ACC112 (cell line): ENCODE measurements at regions not wholly inside any gene's neighbourhood (a gene's known extent, or its start where the extent isn't known, plus 50 kb on each side); places are given as distances from the start of the nearest gene placed in this dataset.

Source experiments
- H2AFZ ChIP-seq: fragments of 200-600 bp; sonication (generic); one replicate; pipeline ENCODE4 v1.6.0; 2017; ENCODE audit warnings: antibody characterized with exemption, low read length; ENCODE audit not compliant: unreplicated experiment
- H3K27ac ChIP-seq: fragments of 200-600 bp; sonication (generic); 2 replicates; pipeline ENCODE4 v1.5.1; 2014; ENCODE audit warnings: low read depth, mild to moderate bottlenecking, antibody characterized with exemption, low read length, moderate library complexity
- H3K27me3 ChIP-seq: fragments of 200-600 bp; sonication (generic); 2 replicates; pipeline ENCODE4 v1.6.1; 2014; ENCODE audit warnings: mild to moderate bottlenecking, antibody characterized with exemption, low read length, moderate library complexity, mixed read lengths; ENCODE audit not compliant: insufficient read depth
- H3K36me3 ChIP-seq: fragments of 200-600 bp; sonication (generic); 2 replicates; pipeline ENCODE4 v1.6.1; 2016; ENCODE audit warnings: mild to moderate bottlenecking, antibody characterized with exemption, low read length, moderate library complexity, mixed read lengths; ENCODE audit not compliant: insufficient read depth
- H3K4me1 ChIP-seq: fragments of 200-600 bp; sonication (generic); one replicate; pipeline ENCODE4 v1.6.1; 2016; ENCODE audit warnings: low read length, mixed read lengths; ENCODE audit not compliant: insufficient read depth, unreplicated experiment, control insufficient read depth
- H3K4me3 ChIP-seq: fragments of 200-600 bp; sonication (generic); 2 replicates; pipeline ENCODE4 v1.5.1; 2014; ENCODE audit warnings: mild to moderate bottlenecking, low read depth, low read length
- H3K79me2 ChIP-seq: fragments of 200-600 bp; sonication (generic); one replicate; pipeline ENCODE4 v1.6.0; 2016; ENCODE audit warnings: low read length; ENCODE audit not compliant: control insufficient read depth, unreplicated experiment, insufficient read depth

DNA sequence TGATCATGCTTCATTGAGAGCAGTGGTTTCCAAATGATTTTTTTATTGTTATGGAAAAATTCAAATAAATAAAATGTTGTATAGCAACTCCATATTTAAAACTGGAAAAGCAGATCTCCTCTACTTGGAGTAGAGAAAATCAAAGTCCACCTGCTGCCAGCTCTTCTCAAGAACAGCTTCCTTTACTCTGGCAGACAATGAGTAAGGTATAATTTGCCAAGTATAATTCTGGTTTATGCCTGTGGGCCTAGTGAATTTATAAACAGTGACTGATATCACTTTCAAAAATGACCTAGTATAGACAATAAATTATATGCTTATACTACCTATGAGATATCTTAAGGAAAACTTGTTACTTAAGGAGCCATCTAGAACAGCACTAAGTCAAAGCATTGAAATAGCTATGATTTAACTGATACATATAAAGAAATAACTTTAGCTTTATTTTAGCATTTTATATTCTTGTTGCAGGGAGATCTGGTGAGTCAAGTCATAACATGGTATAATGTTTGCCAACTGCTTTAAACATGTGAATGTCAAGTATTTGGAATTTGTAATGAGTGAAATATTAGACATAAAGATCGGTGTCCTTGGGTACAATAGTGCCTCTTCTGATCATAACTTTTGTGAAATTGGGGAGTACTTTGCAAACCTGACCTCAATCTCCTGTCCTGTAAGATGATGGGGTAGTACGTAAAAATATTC, 1389.1 kb upstream of the PIK3C3 start:
- Histone ChIP-seq H3K27ac (no peak overlapping the region), H3K27me3 (peaks cover 15% of the 10 kb centered on the region), H3K4me3 (no peak overlapping the region), H3K4me1 (no peaks in the 10 kb centered on the region), H2AFZ (no peak overlapping the region), H3K79me2 (no peaks in the 10 kb centered on the region), H3K36me3 (no peaks in the 10 kb centered on the region)

DNA sequence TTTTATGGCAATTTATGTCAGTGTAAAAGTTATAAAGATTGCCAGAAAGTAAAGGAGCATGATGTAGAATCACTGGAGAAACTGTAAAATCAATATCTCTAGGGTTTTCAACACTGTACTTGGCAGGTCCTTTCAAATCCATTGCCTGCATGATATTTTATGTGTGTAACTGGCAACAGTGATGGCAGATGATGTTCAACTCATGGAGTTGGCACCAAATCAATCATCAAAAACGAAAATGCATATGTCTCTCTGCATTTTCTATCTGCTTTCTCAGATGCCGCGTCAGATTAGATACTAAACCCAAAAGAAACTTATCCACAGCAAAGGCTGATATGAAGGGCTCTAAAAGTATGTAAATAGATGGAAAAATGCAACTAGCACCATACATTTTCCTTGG, 1395.5 kb upstream of the PIK3C3 start:
- H3K4me3 ChIP-seq, result no peak overlapping the region
- no peaks in the 10 kb centered on the region for H3K79me2 ChIP-seq
- no peak overlapping the region for H3K27ac ChIP-seq
- no peak overlapping the region for H2AFZ ChIP-seq
- H3K27me3 ChIP-seq, result peaks cover 3% of the 10 kb centered on the region
- no peaks in the 10 kb centered on the region for H3K36me3 ChIP-seq
- H3K4me1 ChIP-seq, result peaks cover 12% of the 10 kb centered on the region

DNA sequence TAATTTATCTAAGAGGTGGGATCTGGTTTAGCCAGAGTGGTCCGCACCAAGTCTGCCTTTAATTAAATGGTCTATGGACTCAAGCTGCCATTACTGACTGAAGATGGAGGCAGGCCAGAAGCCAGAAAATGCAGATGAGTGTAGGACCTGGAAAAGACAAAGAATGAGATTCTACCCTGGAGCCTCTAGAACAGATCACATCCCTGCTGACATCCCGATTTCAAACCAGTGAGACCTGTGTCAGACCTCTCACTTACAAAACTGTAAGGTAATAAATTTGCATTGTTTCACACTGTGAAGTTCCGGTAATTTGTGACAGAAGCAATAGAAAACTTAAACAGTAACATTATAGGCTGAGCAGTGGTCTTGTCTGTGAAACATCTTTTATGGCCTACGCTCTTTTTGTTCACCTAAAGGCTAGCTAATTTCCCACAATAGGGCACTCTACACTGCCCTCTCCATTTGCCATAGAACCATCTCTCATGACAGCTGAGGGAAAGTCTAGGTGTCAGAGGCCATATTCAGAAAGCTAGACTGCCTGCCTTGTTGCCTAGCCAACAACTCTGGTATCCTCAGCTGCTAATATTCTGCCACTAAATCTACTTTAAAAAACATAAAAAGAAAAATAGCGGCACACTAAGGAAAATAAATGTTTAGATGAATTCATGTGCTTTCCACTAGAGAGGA, 1396.2 kb upstream of the PIK3C3 start:
- no peak overlapping the region for H3K27ac ChIP-seq
- no peak overlapping the region for H2AFZ ChIP-seq
- H3K4me1 ChIP-seq, result peaks cover 12% of the 10 kb centered on the region
- H3K79me2 ChIP-seq, result no peaks in the 10 kb centered on the region
- H3K27me3 ChIP-seq, result no peaks in the 10 kb centered on the region
- H3K4me3 ChIP-seq, result no peak overlapping the region
- H3K36me3 ChIP-seq, result no peaks in the 10 kb centered on the region

DNA sequence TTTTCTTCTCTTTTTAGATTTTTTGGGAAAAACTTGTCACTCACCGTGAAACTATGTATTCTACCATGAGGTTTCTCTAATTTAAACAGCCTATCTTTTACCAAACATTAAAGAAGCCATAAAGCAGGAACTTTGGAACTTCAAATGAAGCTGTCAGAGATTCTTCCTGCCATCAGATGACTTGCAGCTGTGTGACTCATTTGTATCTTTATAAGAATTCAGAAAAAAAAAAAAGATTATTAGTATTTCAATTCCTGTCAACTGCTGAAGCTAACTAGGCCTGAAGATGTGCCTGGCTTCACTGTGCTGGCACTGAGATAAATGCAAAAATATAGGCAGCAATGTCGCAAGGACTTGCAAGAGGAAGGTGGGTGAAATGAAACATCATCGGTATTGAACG, 1399.1 kb upstream of the PIK3C3 start:
- Histone ChIP-seq H3K27me3 (no peaks in the 10 kb centered on the region), H3K27ac (no peak overlapping the region), H3K4me3 (no peak overlapping the region), H3K36me3 (no peaks in the 10 kb centered on the region), H2AFZ (peak overlapping the region; percentile 60), H3K79me2 (no peaks in the 10 kb centered on the region), H3K4me1 (peaks cover 18% of the 10 kb centered on the region)

DNA sequence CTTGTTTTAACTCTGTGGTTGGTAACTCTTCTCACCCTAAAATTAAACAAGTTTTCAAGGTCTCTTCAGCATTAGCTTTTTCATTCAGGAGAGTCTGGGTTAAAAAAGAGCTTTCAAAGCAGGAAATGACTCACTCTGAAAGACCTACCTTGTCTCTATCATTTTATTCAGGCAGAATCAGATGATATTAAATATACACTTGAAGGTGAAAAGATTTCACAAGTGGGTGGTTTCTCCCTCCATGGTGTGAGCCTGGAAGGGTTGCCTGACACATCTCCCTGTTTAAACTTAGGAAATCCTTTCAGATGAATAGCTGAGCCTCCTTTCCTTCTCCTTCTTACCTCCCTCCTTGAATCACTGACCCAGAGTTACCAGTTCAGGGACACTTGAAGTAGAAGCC, 1402.0 kb upstream of the PIK3C3 start:
- H3K79me2 ChIP-seq, result no peaks in the 10 kb centered on the region
- H2AFZ ChIP-seq, result no peak overlapping the region
- no peak overlapping the region for H3K27ac ChIP-seq
- no peaks in the 10 kb centered on the region for H3K27me3 ChIP-seq
- H3K4me1 ChIP-seq, result peaks cover 18% of the 10 kb centered on the region
- H3K36me3 ChIP-seq, result no peaks in the 10 kb centered on the region
- H3K4me3 ChIP-seq, result no peak overlapping the region

DNA sequence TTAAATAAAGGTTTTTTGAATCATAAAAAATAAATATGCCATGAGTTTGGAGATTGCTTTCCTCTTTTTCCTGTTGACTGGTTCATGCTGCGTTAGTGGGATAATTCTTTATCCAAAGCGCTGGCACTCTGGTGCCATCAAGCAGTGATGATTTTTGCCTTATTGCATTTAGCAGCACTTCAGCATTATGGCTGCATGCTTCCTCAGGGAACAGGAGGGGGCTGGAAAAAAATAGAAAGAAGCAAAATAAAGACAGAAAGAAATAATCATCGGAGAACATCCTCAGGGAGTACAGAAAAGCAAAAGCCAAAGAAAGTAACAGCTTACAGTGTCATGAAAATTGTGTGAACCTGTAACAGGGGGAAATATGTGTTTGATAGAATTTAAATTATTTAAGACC, 1408.2 kb upstream of the PIK3C3 start:
- Histone ChIP-seq H3K4me1 (no peaks in the 10 kb centered on the region), H3K27ac (no peak overlapping the region), H2AFZ (no peak overlapping the region), H3K4me3 (no peak overlapping the region), H3K27me3 (no peaks in the 10 kb centered on the region), H3K79me2 (no peaks in the 10 kb centered on the region), H3K36me3 (no peaks in the 10 kb centered on the region)

DNA sequence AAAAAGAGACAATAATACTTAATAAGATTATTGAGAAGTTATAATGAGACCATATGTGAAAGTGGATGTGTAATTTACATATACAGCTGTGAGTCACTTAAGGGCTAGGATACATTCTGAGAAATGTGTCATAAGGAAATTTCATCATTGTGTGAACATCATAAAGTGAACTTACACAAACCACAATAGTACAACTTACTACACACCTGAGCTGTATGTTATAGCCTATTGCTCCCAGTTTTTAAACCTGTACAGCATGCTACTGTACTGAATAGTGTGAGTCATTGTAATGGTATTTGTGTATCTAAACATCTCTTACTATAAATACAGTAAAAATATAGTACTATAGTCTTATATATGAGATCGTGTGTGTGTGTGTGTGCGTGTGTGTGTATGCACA, 1420.3 kb upstream of the PIK3C3 start:
- Histone ChIP-seq H2AFZ (no peak overlapping the region), H3K4me1 (peaks cover 13% of the 10 kb centered on the region), H3K36me3 (no peaks in the 10 kb centered on the region), H3K27me3 (no peaks in the 10 kb centered on the region), H3K27ac (no peak overlapping the region), H3K4me3 (no peak overlapping the region), H3K79me2 (no peaks in the 10 kb centered on the region)

DNA sequence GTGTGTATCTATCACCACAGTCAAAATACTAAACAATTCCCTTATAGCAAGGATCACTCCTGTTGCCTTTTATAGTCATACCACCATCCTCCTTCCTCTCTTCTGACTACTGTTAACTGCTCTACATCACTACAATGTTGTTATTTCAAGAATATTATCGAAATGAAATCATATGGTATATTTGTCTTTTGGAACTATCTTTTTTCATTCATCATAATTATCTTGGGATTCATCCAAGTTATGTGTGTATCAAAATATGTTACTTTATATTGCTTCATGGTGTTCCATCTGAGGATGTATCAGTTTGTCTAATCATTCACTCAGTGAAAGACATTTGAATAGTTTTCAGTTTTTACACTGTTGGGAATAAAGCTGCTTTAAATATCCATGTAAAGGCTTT, 1423.0 kb upstream of the PIK3C3 start:
- Histone ChIP-seq H3K27me3 (no peaks in the 10 kb centered on the region), H3K4me3 (no peak overlapping the region), H3K4me1 (peaks cover 13% of the 10 kb centered on the region), H2AFZ (no peak overlapping the region), H3K27ac (0 out of 2 replicates have a peak overlapping the region, but pooled peaks have one; percentile 18), H3K79me2 (no peaks in the 10 kb centered on the region), H3K36me3 (no peaks in the 10 kb centered on the region)

DNA sequence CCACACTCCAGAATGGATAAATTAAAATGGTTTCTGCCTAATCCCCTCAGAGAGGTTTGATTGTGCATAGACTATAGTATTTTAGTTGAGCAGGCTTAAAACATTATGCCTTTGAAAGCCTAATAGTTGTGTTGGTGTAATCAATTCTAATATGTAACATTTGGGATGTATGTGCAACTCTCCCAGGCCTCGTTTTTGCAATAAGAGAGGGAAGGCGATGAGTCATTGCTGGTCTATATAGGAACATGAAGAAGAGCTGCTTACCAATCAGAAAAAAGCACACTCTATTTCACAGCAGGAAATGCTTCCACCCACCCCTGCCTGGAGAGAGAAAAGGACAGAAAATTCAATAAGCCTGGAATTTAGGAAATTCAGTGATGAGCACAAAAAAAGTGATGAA, 1424.0 kb upstream of the PIK3C3 start:
- H3K27ac ChIP-seq, result no peak overlapping the region
- H3K79me2 ChIP-seq, result no peaks in the 10 kb centered on the region

DNA sequence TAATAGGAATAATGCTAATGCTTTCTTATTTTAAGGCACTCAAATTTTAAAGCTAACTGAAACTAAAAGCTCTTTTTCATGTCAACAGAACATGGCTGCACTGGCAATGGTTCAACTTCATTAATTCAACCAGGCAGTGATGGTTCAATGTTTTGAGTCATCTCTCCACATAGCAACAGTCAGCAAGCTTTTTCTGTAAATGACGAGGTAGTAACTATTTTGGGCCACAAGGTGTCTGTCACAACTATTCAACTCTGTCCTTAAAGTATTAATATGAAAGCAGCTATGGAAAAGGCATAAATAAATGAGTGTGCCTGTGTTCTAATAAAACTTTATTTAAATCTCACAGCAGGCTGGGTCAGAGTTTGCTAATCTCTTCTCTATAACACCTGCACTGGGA, 1425.6 kb upstream of the PIK3C3 start:
- no peaks in the 10 kb centered on the region for H3K27me3 ChIP-seq
- H3K36me3 ChIP-seq, result no peaks in the 10 kb centered on the region
- H3K27ac ChIP-seq, result no peak overlapping the region
- no peaks in the 10 kb centered on the region for H3K79me2 ChIP-seq
- H3K4me3 ChIP-seq, result no peak overlapping the region
- no peak overlapping the region for H2AFZ ChIP-seq
- peaks cover 16% of the 10 kb centered on the region for H3K4me1 ChIP-seq

More for the DNA sequence above, 1424.0 kb upstream of the PIK3C3 start:
- no peak overlapping the region for H2AFZ ChIP-seq
- H3K4me1 ChIP-seq, result peaks cover 13% of the 10 kb centered on the region
- H3K27me3 ChIP-seq, result no peaks in the 10 kb centered on the region
- H3K36me3 ChIP-seq, result no peaks in the 10 kb centered on the region
- no peak overlapping the region for H3K4me3 ChIP-seq

DNA sequence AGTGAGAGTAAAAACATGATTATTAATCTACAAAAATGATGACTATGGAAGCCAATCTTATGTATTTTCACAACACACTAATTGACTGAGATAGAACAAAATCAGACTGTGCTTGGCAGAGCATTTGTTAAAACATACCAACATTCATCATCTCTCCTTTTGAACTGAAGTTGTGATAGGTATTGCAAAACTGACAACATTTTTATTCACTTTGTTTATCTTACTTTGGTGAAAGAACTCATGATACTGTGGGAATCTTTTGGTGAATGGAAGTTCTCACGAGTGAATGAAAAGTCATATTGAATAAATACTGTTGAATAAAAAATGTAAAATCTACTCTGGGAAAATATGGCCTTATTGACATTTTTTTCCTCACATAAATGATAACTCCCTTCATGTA, 1430.2 kb upstream of the PIK3C3 start:
- Histone ChIP-seq H3K4me1 (peaks cover 4% of the 10 kb centered on the region), H3K27me3 (no peaks in the 10 kb centered on the region), H3K36me3 (no peaks in the 10 kb centered on the region), H3K4me3 (no peak overlapping the region), H2AFZ (no peak overlapping the region), H3K27ac (no peak overlapping the region), H3K79me2 (no peaks in the 10 kb centered on the region)
